Stimulated activated CD8-positive, alpha-beta memory T cell treated with anti-CD3 and anti-CD28 coated beads, Interleukin-15, amount 100 ng/mL, for 24 hours (primary cell): ENCODE measurements at regions not wholly inside any gene's neighbourhood (a gene's known extent, or its start where the extent isn't known, plus 50 kb on each side); places are given as distances from the start of the nearest gene placed in this dataset.
"Not testable (repeated sequence)": the region's sequence is repeated elsewhere in the genome, so short reads cannot be mapped to it uniquely, and the experiment has no call there.

ENCODE experiments used
- DNase-seq: peaks from one replicate; pipeline ENCODE4 v3.0.0-alpha.2; 2020; ENCODE audit warnings: low read depth

DNA sequence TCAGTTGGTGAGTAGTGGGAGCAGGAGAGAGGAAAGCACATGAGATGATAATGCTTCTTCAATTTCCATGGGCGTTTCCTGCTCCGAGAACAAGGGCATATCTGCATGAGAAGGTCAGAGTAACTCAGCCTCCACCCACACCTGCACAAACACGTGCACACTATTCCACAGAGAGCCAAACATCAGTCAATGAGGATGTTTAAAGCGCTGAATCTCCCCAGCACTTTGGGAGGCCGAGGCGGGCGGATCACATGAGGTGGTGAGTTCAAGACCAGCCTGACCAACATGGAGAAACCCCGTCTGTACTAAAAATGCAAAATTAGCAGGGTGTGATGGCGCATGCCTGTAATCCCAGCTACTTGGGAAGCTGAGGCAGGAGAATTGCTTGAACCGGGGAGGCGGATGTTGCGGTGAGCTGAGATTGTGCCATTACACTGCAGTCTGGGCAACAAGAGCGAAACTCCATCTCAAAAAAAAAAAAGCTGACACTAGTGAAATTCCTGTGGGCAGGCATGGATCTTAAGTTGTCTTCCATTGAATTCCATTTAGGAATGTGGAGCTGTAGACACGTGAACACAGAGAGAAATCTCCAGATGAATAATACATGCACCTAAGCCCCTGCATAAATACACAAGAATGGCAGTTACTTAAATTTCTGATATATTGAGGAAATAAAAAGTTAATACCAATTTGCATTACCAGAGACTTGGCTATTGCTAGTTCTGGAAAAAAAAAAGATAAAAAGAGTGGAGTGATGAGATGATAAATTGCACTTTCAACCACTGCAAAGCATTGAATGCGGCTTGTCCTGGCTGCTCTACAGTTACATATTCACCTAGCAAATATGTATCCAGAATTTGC lies 1097.4 kb upstream of the TMEM132C start:
- no peak for DNase-seq

DNA sequence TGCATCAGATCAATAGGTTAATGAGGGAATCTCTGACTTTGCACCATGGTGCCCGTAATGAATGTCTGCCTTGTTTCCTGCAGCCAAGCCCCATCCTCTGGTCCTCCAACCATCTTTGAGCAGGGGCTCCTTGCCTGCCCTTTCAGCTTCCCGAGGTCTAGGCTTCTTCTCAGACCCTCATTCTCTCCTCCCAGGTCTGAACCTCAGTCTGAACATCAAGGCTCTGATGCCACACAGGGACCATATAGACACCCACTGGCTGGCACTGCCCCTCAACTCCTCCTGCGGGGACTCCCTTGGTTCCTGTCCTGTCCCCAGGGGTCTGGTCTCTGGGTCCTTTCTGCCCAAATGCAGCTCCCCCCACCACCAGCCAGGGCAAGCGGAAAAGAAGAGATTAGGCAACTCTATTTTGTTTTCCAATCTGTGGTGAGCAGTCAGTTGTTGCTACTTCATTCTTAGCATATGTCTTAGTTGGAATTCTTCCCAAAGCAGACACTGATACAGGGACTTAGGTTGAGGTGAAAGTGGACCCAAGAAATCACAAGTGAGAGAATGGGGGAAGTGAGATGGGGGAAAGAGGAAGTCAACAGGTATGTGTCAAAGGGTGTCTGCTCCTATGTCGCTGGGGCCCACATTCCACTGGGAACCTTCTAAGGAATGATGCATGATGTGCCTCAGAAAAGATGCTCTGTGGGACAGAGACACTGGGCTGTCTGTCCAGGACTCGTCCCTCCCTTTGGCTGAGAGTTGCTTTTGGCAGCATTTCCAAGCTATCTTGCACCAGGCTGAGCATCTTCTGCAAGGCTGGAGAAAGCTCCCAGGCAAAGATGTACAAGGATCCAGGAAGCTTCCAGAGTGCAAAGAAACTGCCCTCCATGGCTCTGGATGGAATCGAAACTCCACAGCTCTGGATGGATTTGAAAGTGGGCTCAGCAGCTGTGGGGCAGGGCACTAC lies 1096.5 kb upstream of the TMEM132C start:
- DNase-seq: no peak

DNA sequence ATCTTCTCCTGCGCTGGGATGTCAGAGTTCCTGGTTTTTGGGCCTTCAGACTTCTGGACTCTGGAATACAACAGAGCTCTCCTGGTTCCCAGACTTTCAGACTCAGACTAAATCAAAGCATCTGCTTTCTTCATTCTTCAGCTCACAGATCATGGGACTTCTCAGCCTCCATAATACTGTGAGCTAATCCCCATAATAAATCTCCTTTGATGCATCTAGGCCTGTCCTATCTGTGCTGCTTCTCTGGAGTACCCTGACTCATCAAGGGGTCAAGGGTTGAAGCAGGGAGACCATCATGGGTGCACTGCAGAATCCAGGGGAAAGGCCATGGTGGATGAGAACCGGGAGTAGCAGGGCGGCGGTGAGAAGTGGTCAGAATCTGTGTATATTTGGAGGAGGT lies 1094.1 kb upstream of the TMEM132C start:
- no peak for DNase-seq

DNA sequence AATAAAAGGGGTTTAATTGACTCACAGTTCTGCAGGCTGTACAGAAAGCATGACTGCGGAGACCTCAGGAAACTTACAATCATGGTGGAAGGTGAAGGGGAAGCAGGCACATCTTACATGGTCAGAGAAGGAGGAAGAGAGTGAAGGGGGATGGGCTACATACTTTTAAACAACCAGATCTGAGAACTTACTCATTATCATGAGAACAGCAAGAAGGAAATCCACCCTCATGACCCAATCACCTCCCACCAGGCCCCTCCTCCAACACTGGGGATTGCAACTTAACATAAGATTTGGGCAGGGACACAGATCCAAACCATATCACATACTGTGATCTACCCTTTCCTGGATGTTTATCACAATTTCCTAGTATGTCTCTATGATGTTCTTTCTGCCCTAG lies 1093.0 kb upstream of the TMEM132C start:
- not testable (repeated sequence) for DNase-seq

DNA sequence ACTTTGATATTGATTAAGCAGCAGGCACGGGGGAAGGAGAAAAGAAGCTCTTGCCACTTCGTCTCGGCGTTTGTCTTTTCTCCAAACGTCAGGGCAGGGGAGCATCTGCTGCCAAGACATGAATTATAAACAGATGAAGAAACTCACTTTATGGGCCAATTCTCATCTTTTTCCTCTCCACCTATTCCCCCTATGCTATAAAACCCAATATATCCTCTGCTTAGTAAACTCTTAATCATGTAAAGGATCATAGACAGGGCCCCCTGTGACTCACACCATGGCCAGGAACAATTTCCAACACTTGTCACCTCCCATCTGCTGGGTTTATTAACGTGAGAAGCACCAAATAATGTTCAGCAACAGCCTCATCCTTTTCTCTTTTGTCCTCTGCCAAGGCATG lies 1092.1 kb upstream of the TMEM132C start:
- no peak for DNase-seq

DNA sequence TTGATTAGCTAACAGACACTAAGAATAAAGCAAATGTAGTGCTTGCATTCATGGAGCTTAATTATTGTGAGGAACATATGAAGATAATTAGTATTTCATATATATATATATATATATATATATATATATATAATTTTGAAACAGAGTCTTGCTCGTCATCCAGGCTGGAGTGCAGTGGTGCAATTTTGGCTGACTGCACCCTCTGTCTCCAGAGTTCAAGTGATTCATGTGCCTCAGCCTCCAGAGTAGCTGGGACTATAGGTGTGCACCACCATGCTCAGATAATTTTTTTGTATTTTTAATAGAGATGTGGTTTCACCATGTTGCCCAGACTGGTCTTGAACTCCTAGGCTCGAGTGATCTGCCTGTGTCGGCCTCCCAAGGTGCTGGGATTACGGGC lies 1091.6 kb upstream of the TMEM132C start:
- no peak for DNase-seq

DNA sequence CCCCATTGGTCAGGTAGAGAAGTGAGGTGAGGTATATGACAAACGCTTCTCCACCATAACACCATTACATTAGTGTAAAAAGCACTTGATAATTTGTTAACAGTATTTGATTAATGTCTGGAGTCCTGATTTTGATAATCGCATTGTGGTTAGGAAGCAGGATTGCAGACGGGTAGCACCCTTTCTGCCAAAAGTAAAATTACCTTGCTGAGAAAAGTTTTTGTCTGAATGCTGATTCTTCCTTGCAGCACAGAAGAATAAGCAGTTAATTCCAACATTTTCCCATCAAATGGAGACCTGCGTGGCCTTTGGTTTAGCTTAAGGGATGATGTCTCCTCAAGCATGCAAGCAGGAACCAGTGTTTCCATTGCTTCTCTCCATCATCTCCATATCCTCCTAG lies 1090.2 kb upstream of the TMEM132C start:
- DNase-seq: no peak

DNA sequence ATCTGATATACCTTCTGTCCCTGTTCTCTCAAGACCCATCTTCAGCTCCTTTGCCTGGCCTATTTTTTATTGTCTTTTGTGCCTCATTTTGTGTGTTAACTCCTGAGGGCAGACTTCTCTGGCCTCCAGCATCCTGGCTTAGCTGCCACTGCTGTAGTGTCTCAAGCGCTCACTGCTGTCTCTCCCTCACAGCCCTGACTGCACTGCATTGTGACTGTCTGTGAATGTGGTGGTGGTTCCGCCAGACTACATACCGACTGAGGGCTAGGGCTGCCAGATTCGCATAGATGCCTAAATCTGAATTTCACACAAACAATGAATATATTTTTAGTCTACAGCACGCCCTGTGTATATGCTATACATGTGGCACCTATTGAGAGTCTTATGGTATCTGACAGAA lies 1088.9 kb upstream of the TMEM132C start:
- DNase-seq: no peak

DNA sequence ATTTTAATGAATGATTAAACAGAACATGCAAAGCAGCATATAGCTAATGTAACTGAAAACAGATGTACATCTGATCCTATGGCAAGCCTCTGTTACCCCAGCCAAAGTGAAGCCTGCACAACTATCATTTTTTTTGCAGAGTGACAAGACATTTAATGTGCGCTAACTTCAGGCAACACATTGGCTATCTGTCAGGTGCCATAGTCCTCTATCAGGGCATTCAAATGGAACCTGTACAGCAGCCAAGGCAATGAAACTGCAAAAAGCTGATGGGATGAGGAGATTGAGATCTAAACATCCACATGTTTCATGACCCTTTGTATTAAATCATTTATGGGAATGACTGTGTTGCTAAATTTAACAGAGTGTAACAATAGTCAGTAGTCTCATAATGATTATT lies 1088.5 kb upstream of the TMEM132C start:
- no peak for DNase-seq

DNA sequence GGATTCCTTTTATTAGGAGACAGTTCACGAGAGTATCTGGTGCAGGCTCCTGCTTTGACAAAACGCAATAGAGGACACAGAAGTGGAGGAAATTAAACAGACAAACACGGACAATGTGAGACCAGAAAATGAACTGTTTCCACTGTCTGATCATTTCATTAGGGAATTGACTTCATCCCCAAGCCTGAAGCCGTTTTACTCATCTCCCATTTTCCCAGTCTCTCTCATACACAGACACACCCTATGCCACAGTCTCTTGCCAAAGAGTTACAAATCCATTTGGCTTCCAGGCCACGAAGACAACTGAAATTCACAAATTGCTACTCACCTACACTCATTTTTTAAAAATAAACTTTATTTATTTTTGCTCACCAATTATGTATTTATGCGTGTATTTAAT lies 1087.8 kb upstream of the TMEM132C start:
- DNase-seq: no peak

DNA sequence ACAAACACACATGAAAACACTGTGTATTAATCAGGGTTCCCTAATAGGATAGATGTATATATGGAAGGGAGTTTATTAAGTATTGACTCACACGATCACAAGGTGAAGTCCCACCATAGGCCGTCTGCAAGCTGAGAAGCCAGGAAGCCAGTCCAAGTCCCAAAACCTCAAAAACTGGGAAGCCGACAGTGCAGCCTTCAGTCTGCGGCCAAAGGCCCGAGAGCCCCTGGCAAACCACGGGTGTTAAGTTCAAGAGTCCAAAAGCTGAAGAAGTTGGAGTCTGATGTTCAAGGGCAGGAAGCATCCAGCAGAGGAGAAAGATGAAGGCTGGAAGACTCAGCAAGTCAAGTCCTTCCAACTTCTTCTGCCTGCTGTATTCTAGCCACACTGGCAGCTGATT lies 1085.0 kb upstream of the TMEM132C start:
- DNase-seq: no peak

DNA sequence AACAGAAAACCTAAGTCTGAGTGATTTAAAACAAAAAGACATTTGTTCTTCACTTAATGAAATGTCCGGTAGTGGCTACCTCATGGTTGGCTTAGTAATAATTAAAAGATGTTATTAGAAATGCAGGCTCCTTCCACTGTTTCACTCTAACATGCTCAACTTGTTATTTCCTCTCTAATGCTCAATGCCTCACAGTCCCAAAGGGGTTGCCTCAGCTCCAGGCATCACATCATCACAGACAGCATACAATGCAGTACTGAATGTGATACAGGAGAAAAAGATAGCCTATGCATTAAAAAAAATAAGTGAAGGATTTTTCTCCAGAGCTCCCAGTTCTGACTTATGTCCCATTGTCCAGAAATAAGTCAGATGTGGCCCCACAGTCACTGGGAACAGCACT lies 1077.0 kb upstream of the TMEM132C start:
- DNase-seq: no peak

DNA sequence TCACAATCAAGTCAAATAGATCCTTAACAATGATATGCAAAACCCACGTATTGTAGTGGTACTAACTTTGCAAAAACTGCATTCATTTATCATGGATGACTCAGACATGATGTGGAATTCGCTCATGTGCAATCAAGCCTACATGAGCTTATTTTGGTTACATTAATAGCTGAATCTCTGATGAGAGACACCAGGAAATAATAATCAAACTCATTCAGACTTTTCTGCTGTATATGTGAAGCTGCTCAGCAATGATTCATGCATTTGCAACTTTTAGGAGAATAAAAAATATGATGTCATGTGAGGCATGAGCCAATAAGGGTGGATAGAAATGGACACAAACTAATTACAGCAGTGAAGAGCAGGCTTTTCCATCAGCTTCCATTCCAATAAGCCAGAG lies 1075.8 kb upstream of the TMEM132C start:
- no peak for DNase-seq

DNA sequence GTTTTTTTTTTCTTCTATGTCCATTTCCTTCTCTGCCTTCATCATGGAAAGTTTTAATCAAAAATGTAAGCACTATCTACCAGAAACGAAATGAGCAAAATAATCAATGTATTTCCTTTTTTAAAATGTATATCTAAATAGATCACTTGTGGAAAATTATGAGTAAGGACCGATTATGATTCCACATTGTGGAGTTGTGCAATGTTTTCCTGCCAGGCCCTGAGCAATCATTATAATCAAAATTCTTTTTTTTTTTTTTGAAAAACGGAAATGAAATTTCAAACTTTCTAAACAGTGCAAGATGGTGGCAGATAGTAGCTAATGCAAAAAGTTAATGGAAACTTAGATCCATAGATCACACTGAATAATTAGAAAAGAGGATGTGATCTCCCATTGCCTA lies 1074.6 kb upstream of the TMEM132C start:
- DNase-seq: no peak

DNA sequence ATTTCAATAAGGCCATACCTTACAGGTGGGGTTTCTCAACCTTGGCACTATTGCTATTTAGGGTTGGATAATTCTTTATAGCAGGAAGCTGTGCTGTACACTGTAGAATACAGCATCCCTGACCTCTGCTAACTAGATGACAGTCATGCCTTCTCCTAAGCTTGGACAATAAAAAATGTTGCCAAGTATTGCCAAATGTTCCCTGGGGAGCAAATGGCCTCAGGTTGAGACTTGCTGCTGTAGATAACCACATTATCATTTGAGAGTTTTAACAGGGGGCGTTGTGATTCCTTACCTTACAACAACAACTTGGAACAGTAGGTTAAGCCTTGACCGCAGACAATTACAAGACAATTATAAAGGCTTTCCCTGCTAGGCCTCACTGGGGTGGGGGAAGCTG lies 1073.6 kb upstream of the TMEM132C start:
- DNase-seq: no peak

DNA sequence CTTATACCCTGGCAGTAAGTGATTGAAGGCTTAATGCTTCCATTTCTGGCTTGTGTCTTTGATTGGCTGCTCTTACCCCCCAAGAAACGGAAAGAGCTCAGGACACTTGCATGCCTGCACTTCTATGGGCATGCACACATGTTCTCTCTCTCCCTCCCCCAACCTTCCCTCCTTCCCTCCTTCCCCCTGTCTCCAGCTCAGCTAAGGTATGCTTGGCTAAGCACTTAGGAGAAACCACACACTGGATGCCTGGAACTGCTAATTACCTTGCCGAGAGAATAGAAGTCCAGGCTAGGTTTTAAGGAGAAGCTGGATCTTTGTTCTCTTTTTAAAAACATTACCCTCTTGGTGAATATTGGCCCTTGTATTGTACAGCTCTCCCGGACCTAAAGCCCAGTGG lies 1072.8 kb upstream of the TMEM132C start:
- no peak for DNase-seq

DNA sequence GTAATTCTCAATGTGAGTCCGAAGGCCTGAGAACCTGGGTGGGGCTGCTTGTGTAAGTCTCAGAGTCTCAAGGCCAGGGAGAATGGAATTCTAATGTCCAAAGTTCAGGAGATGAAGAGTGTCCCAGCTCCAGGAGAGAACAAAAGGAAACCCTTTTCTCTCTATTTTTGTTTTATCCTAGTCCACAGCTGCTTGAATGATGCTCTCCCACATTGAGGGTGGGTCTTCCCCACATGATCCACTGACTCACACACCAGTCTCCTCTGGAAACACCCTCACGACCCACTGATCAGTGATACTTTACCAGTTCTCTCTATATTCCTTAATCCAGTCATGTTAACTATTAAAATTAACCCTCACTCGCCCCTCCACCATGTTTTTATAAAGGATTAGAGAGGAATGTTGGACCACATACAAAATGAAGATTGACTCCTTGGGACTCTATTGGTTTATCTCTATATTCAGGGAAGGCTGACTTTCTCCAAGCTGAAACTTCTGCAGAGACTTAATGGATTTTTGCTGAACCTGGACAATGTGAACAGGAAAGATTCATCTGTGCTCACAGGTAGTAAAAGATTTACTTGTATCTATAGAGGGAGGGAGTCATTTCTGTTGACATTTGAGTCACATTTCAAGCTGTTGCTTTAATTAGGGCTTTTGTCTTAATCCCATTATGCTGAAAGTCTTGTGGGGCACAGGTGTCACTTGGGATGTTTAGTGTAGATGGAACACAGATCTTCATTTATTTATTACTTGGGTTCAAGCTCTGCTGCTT lies 1061.0 kb upstream of the TMEM132C start:
- no peak for DNase-seq

DNA sequence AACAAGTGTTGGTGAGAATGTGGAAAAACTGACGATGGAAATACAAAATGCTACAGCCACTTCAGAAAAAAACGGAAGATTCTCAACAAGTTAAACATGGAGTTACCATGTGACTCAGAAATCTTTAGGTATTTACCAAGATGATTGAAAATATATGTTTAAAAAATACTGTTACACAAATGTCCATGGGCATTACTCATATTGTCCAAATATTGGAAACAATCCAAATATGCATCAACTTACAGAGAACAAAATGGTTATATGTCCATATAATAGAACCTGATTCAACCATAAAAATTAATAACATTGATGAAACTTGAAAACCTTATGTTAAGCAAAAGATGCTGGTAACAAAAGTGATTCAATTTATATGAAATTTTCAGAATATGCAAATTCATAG lies 1057.7 kb upstream of the TMEM132C start:
- no peak for DNase-seq

DNA sequence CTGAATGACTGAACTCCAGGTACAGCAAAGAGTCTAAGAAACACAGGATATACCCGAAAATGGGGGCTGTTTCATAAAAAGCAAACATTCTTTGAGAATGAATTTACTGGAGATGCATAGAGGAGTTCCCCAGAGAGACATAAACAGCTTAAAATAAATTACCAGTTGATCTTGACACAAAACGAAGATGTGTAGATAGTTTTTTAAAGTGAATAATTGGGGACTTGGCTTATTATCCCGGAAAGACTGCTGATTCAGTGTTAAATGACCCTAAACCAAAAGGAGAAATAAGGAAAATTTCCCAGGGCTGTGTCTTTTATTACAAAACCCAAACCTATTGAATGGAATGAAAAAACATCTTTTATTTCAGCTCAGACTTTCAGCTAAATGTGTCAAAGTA lies 1052.8 kb upstream of the TMEM132C start:
- no peak for DNase-seq

DNA sequence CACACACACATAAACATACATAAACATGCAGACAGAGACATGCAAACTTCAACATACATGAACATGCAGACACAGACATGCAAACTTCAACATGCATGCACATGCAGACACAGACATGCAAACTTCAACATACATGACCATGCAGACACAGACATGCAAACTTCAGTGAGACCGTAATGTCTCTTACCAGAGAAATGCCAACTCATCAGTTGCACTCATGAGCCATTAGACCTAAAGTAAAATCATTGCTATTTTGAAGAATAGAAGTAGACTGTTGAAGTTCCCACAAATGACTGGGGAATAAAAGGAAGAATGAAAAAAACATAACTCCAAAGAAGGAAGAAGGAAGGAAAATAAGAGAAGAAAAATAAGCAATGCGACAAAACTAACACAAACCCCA lies 1044.0 kb upstream of the TMEM132C start:
- no peak for DNase-seq

DNA sequence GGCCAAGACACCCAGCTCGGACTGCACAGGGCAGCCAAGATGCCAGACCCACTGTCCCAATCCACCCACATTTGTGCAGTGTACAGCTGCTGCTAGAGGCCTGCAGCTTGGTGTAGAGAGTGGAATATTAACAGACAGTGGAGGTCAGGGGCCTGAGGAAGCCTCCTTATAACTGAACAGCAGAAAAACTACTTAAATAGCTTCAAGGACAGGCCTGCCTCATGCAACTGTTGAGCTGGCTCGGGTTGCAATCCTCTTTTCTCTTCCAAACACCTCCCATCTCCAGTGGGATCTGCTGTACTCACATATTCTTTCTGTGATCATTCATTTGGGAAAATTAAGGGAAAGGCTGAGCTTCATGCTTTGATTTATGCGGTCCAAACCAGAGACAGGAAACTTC lies 1043.2 kb upstream of the TMEM132C start:
- no peak for DNase-seq

DNA sequence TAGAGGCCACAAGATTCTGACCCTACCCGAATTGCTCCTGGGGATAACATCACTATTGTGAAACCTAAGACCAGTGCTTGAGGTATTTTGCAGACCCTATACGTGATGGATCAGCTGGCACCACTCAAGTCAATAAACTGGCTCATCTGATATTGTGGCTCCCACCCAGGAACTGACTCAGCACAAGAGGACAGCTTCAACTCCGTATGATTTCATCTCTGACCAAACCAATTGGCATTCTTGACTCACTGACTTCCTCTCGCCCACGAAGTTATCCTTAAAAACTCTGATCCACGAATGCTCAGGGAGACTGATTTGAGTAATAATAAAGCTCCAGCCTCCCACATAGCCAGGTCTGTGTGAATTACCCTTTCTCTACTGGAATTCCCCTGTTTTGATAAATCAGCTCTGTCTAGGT lies 1036.1 kb upstream of the TMEM132C start:
- no peak for DNase-seq
